Right lobe of liver (tissue), 6 donors: ENCODE measurements at regions not wholly inside any gene's neighbourhood (a gene's known extent, or its start where the extent isn't known, plus 50 kb on each side); places are given as distances from the start of the nearest gene placed in this dataset.

Experiments
- ATAC-seq, 4 donors: fragments of 200-7000 bp; cut with Tn5 transposase; one replicate each; pipeline ENCODE4 v1.9.1; 2020; ENCODE audit warnings: mild to moderate bottlenecking in 4 of 4, moderate library complexity in 4 of 4
- DNase-seq, 3 donors: peaks; one replicate each; pipeline ENCODE4 v3.0.0-alpha.2; 2020
- H3K27ac ChIP-seq, 3 donors: fragments of 200-600 bp; one replicate each; pipeline ENCODE4 v1.8.0; 2022
- H3K27me3 ChIP-seq, 2 donors: fragments of 200-600 bp; one replicate each; pipeline ENCODE4 v1.8.0; 2022
- H3K36me3 ChIP-seq, 4 donors: fragments of 200-600 bp; sonication (generic) in 1 of 4; one replicate each; pipeline versions ENCODE4 v1.5.1 to v1.8.0; 2017 to 2022; ENCODE audit warnings: control low read depth in 1 of 4
- H3K4me1 ChIP-seq, 4 donors: fragments of 200-600 bp; sonication (generic) in 1 of 4; one replicate each; pipeline versions ENCODE4 v1.5.1 to v1.8.0; 2017 to 2022; ENCODE audit warnings: control low read depth in 1 of 4
- H3K4me3 ChIP-seq, 3 donors: fragments of 200-600 bp; one replicate each; pipeline ENCODE4 v1.8.0; 2022
- H3K9me3 ChIP-seq, 4 donors: fragments of 200-600 bp; sonication (generic) in 1 of 4; one replicate each; pipeline versions ENCODE4 v1.5.1 to v1.8.0; 2017 to 2022; ENCODE audit warnings: control low read depth in 1 of 4
- CTCF ChIP-seq, 4 donors: fragments of 200-600 bp in 3 of 4; fragments of 450-650 bp in 1 of 4; IDR thresholded peaks; one replicate each; pipeline versions ENCODE4 v1.5.1 to v1.8.0; 2016 to 2022; ENCODE audit warnings: antibody characterized with exemption in 4 of 4, mild to moderate bottlenecking in 2 of 4
- POLR2A ChIP-seq: fragments of 450-650 bp; IDR thresholded peaks from one replicate; pipeline ENCODE4 v1.6.1; 2017; ENCODE audit warnings: antibody characterized with exemption, mild to moderate bottlenecking
- WGBS: methylation state at CpG from one replicate; pipeline ENCODE4 v1.1.6; 2018; ENCODE audit warnings: low coverage, low lambda C conversion rate; ENCODE audit not compliant: insufficient coverage; ENCODE audit errors: missing lambda C conversion rate; 5-methylcytosine and 5-hydroxymethylcytosine counted together
- intact Hi-C, 2 donors: fragments of 100-400 bp; cut with DNase I; formaldehyde crosslinking; loops; one replicate each; pipeline versions ENCODE4 v1.11.2 to v1.14.1; 2022
- donor health status: DM: no; HTN: yes; CAD: no.
- donor health status: DM: no; HTN: no; CAD: no.
- donor health status: DM: no; HTN: no; CAD: no.
- donor health status: DM: no; HTN: yes; CAD: no.
- donor health status: DM: no; HTN: yes; CAD: no.

- DNase-seq, result no peak
- no peaks in the 10 kb centered on the region for H3K4me1 ChIP-seq
- no peak overlapping the region for H3K4me3 ChIP-seq
- ATAC-seq, result no peak
- H3K27me3 ChIP-seq, result no peaks in the 10 kb centered on the region
- H3K36me3 ChIP-seq, result no peaks in the 10 kb centered on the region
- no peak overlapping the region for H3K27ac ChIP-seq
- intact Hi-C loops, result no loop called here
- TF ChIP-seq POLR2A, result no peak
- no peak for TF ChIP-seq CTCF (IDR thresholded peaks at IDR 0.05)
- no peaks in the 10 kb centered on the region for H3K9me3 ChIP-seq
- 78% methylated on average over 1 of the region's 3 CpGs for WGBS
Measured at GRCh38 chr10:84685047-84685660, 356.8 kb downstream of the CCSER2 start.

- Histone ChIP-seq H3K27ac (no peak overlapping the region), H3K4me3 (no peak overlapping the region), H3K36me3 (no peaks in the 10 kb centered on the region), H3K9me3 (no peaks in the 10 kb centered on the region), H3K4me1 (no peaks in the 10 kb centered on the region), H3K27me3 (no peaks in the 10 kb centered on the region)
- intact Hi-C loops, result no loop called here
- ATAC-seq, result no peak
- DNase-seq, result no peak
- no peak for TF ChIP-seq POLR2A
Measured at GRCh38 chr10:84693006-84693405, 364.6 kb downstream of the CCSER2 start.

- no peak for TF ChIP-seq POLR2A
- no peak for DNase-seq
- H3K27ac ChIP-seq, result no peak overlapping the region
- ATAC-seq, result no peak
- 40% methylated on average over 3 of the region's 3 CpGs for WGBS
- no peaks in the 10 kb centered on the region for H3K9me3 ChIP-seq
- intact Hi-C loops, result no loop called here
- no peaks in the 10 kb centered on the region for H3K36me3 ChIP-seq
- H3K4me1 ChIP-seq, result no peaks in the 10 kb centered on the region
- H3K4me3 ChIP-seq, result no peak overlapping the region
- no peaks in the 10 kb centered on the region for H3K27me3 ChIP-seq
Measured at GRCh38 chr10:84695902-84696301, 367.5 kb downstream of the CCSER2 start.

- DNase-seq, result no peak
- no peaks in the 10 kb centered on the region for H3K9me3 ChIP-seq
- intact Hi-C loops, result no loop called here
- H3K27ac ChIP-seq, result no peak overlapping the region
- WGBS, result 9% methylated on average over 1 of the region's 3 CpGs
- H3K4me3 ChIP-seq, result no peak overlapping the region
- TF ChIP-seq CTCF (IDR thresholded peaks at IDR 0.05) (no peak), POLR2A (no peak)
- H3K27me3 ChIP-seq, result no peaks in the 10 kb centered on the region
- H3K4me1 ChIP-seq, result no peaks in the 10 kb centered on the region
- H3K36me3 ChIP-seq, result no peaks in the 10 kb centered on the region
- no peak for ATAC-seq
Measured at GRCh38 chr10:84696610-84697009, 368.2 kb downstream of the CCSER2 start.

- TF ChIP-seq POLR2A (no peak), CTCF (IDR thresholded peaks at IDR 0.05) (no peak)
- Histone ChIP-seq H3K4me3 (no peak overlapping the region), H3K27ac (no peak overlapping the region), H3K27me3 (no peaks in the 10 kb centered on the region), H3K36me3 (no peaks in the 10 kb centered on the region), H3K9me3 (no peaks in the 10 kb centered on the region), H3K4me1 (no peaks in the 10 kb centered on the region)
- DNase-seq (no peak), ATAC-seq (no peak)
- intact Hi-C loops, result no loop called here
- WGBS, result no CpG with 5 or more reads among the region's 1 CpG
Measured at GRCh38 chr10:84698989-84699388, 370.6 kb downstream of the CCSER2 start.
